ENCODE measurements at regions not wholly inside any gene's neighbourhood (a gene's known extent, or its start where the extent isn't known, plus 50 kb on each side); places are given as distances from the start of the nearest gene placed in this dataset.

DNA sequence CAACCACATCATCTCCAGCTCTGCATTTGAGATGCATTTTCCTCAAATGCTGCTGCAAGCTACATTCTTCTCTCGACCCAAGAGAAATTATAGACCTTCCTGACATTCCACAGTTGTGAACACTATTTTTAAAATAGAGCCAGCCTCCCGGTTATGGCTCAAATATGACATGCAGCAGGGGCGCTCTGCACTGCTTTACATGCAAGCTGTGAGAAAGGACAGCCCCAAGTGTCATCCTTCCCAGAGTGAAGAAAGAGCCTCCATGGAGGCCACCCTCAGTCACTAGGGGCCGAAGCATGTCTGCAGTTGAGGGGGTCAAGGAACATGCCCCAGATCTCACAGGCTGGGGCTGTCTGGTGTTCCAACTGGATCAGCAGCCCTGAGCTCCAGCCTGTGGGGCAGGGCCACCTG is 63.9 kb upstream of the CHST15 start:
- TF ChIP-seq ESRRA (CRISPR knock-in tag; IDR thresholded peaks at IDR 0.05; ENCODE audit: borderline replicate concordance) (no peak), STAT6 (CRISPR knock-in tag; conservative IDR thresholded peaks at IDR 0.05; ENCODE audit: low read depth) (no peak), SP1 (CRISPR knock-in tag; conservative IDR thresholded peaks at IDR 0.05) (no peak), PRRX2 (CRISPR knock-in tag; IDR thresholded peaks at IDR 0.05) (no peak), ATF2 (CRISPR knock-in tag; IDR thresholded peaks at IDR 0.05; ENCODE audit: borderline replicate concordance, low read depth) (no peak)
- TF ChIP-seq, protein P1, sequence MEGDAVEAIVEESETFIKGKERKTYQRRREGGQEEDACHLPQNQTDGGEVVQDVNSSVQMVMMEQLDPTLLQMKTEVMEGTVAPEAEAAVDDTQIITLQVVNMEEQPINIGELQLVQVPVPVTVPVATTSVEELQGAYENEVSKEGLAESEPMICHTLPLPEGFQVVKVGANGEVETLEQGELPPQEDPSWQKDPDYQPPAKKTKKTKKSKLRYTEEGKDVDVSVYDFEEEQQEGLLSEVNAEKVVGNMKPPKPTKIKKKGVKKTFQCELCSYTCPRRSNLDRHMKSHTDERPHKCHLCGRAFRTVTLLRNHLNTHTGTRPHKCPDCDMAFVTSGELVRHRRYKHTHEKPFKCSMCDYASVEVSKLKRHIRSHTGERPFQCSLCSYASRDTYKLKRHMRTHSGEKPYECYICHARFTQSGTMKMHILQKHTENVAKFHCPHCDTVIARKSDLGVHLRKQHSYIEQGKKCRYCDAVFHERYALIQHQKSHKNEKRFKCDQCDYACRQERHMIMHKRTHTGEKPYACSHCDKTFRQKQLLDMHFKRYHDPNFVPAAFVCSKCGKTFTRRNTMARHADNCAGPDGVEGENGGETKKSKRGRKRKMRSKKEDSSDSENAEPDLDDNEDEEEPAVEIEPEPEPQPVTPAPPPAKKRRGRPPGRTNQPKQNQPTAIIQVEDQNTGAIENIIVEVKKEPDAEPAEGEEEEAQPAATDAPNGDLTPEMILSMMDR (IDR thresholded peaks at IDR 0.05): no peak

All from WTC11 (cell line).